Mammary epithelial cell (primary cell): ENCODE measurements at regions not wholly inside any gene's neighbourhood (a gene's known extent, or its start where the extent isn't known, plus 50 kb on each side); places are given as distances from the start of the nearest gene placed in this dataset.

ENCODE experiments used
- CTCF ChIP-seq, 2 donors: IDR thresholded peaks in 1 of 2; conservative IDR thresholded peaks in 1 of 2; 2 replicates each; pipeline ENCODE4 v1.5.1; 2011 to 2012; ENCODE audit warnings: inconsistent platforms in 2 of 2, low read length in 2 of 2, mild to moderate bottlenecking in 2 of 2, control low read depth in 1 of 2, low read depth in 1 of 2; ENCODE audit not compliant: insufficient read depth in 1 of 2; ENCODE audit errors: extremely low read depth in 1 of 2
- EZH2 ChIP-seq: IDR thresholded peaks from 2 replicates; pipeline ENCODE4 v1.6.1; 2012; ENCODE audit warnings: low read length, inconsistent platforms, borderline replicate concordance

GRCh38 chr15:26028086-26028740 lies 165.1 kb upstream of the ATP10A start:
- TF ChIP-seq CTCF (conservative IDR thresholded peaks at IDR 0.05 in 1 of 2, IDR thresholded peaks at IDR 0.05 in 1 of 2; ENCODE audit: extremely low read depth in 1 of 2, insufficient read depth in 1 of 2, low read depth in 1 of 2, low read length in 2 of 2) (no peak), EZH2 (no peak)
